Ascending aorta (tissue), 2 donors: ENCODE measurements at regions not wholly inside any gene's neighbourhood (a gene's known extent, or its start where the extent isn't known, plus 50 kb on each side); places are given as distances from the start of the nearest gene placed in this dataset.

ENCODE experiments used
- DNase-seq, 2 donors: peaks; one replicate each; pipeline ENCODE4 v3.0.0-alpha.2; 2019; ENCODE audit warnings: low spot score in 2 of 2
- H3K27ac ChIP-seq, 2 donors: fragments of 200-600 bp; sonication (generic); one replicate each; pipeline ENCODE4 v1.5.1; 2016 to 2017; ENCODE audit warnings: mild to moderate bottlenecking in 1 of 2
- H3K27me3 ChIP-seq: fragments of 200-600 bp; sonication (generic); one replicate; pipeline ENCODE4 v1.5.1; 2017
- H3K36me3 ChIP-seq, 2 donors: fragments of 200-600 bp; sonication (generic); one replicate each; pipeline ENCODE4 v1.5.1; 2016
- H3K4me1 ChIP-seq, 2 donors: fragments of 200-600 bp; sonication (generic); one replicate each; pipeline ENCODE4 v1.5.1; 2016 to 2017; ENCODE audit warnings: mild to moderate bottlenecking in 1 of 2
- H3K4me3 ChIP-seq, 2 donors: fragments of 200-600 bp; sonication (generic); one replicate each; pipeline ENCODE4 v1.5.1; 2016 to 2017; ENCODE audit warnings: mild to moderate bottlenecking in 1 of 2
- H3K9me3 ChIP-seq, 2 donors: fragments of 200-600 bp; sonication (generic); one replicate each; pipeline ENCODE4 v1.5.1; 2016
- CTCF ChIP-seq, 3 experiments: fragments of 200-600 bp in 2 of 3; fragments of 450-650 bp in 1 of 3; sonication (generic) in 2 of 3; IDR thresholded peaks; one replicate each; pipeline ENCODE4 v1.5.1; 2016 to 2019; ENCODE audit warnings: antibody characterized with exemption in 3 of 3, mild to moderate bottlenecking in 1 of 3, moderate library complexity in 1 of 3
- intact Hi-C: fragments of 100-400 bp; cut with DNase I; formaldehyde crosslinking; loops from one replicate; pipeline ENCODE4 v1.15.1; 2023

GRCh38 chr5:8845296-8845695, 700.6 kb downstream of the SEMA5A start:
- intact Hi-C loops, result no loop called here
- TF ChIP-seq CTCF (IDR thresholded peaks at IDR 0.05), result no peak
- H3K27ac ChIP-seq, result no peak overlapping the region
- no peak for DNase-seq
- H3K36me3 ChIP-seq, result no peaks in the 10 kb centered on the region
- no peak overlapping the region for H3K4me3 ChIP-seq
- H3K27me3 ChIP-seq, result no peaks in the 10 kb centered on the region
- no peaks in the 10 kb centered on the region for H3K4me1 ChIP-seq
- H3K9me3 ChIP-seq, result no peaks in the 10 kb centered on the region

- Histone ChIP-seq H3K27ac (no peak overlapping the region), H3K4me3 (no peak overlapping the region), H3K27me3 (no peaks in the 10 kb centered on the region), H3K36me3 (no peaks in the 10 kb centered on the region), H3K4me1 (no peaks in the 10 kb centered on the region), H3K9me3 (no peaks in the 10 kb centered on the region)
- no peak for TF ChIP-seq CTCF (IDR thresholded peaks at IDR 0.05)
- intact Hi-C loops, result no loop called here
- no peak for DNase-seq
Observed at GRCh38 chr5:8848366-8848765, 697.5 kb downstream of the SEMA5A start.

GRCh38 chr5:8848997-8849594, 696.8 kb downstream of the SEMA5A start:
- DNase-seq, result no peak
- TF ChIP-seq CTCF (IDR thresholded peaks at IDR 0.05), result no peak
- H3K4me1 ChIP-seq, result no peaks in the 10 kb centered on the region
- H3K27ac ChIP-seq, result no peak overlapping the region
- no peaks in the 10 kb centered on the region for H3K27me3 ChIP-seq
- H3K9me3 ChIP-seq, result no peaks in the 10 kb centered on the region
- intact Hi-C loops, result no loop called here
- H3K36me3 ChIP-seq, result no peaks in the 10 kb centered on the region
- no peak overlapping the region for H3K4me3 ChIP-seq

GRCh38 chr5:8851101-8851500, 694.8 kb downstream of the SEMA5A start:
- no peak for DNase-seq
- no peaks in the 10 kb centered on the region for H3K27me3 ChIP-seq
- H3K4me1 ChIP-seq, result no peaks in the 10 kb centered on the region
- H3K9me3 ChIP-seq, result no peaks in the 10 kb centered on the region
- no peak for TF ChIP-seq CTCF (IDR thresholded peaks at IDR 0.05)
- intact Hi-C loops, result no loop called here
- no peak overlapping the region for H3K27ac ChIP-seq
- H3K36me3 ChIP-seq, result no peaks in the 10 kb centered on the region
- H3K4me3 ChIP-seq, result no peak overlapping the region

GRCh38 chr5:8857051-8857450, 688.8 kb downstream of the SEMA5A start:
- intact Hi-C loops, result no loop called here
- no peak for TF ChIP-seq CTCF (IDR thresholded peaks at IDR 0.05)
- no peak overlapping the region for H3K27ac ChIP-seq

GRCh38 chr5:8861764-8862163, 684.1 kb downstream of the SEMA5A start:
- H3K4me1 ChIP-seq, result no peaks in the 10 kb centered on the region
- no peak overlapping the region for H3K27ac ChIP-seq
- TF ChIP-seq CTCF (IDR thresholded peaks at IDR 0.05), result no peak
- no peaks in the 10 kb centered on the region for H3K9me3 ChIP-seq
- no peaks in the 10 kb centered on the region for H3K27me3 ChIP-seq
- H3K36me3 ChIP-seq, result no peaks in the 10 kb centered on the region
- intact Hi-C loops, result no loop called here
- DNase-seq, result no peak
- H3K4me3 ChIP-seq, result no peak overlapping the region

More at GRCh38 chr5:8857051-8857450, 688.8 kb downstream of the SEMA5A start:
- no peaks in the 10 kb centered on the region for H3K36me3 ChIP-seq
- no peaks in the 10 kb centered on the region for H3K9me3 ChIP-seq
- DNase-seq, result no peak
- H3K27me3 ChIP-seq, result no peaks in the 10 kb centered on the region
- no peaks in the 10 kb centered on the region for H3K4me1 ChIP-seq
- H3K4me3 ChIP-seq, result no peak overlapping the region
